ENCODE measurements at regions not wholly inside any gene's neighbourhood (a gene's known extent, or its start where the extent isn't known, plus 50 kb on each side); places are given as distances from the start of the nearest gene placed in this dataset.

GRCh38 chr6:50993941-50994720 is 175.5 kb downstream of the TFAP2B start:
- CTCF ChIA-PET, result interaction anchor here (0.7 kb wide), 1 partner anchor 397 kb away, joined by 4 read pairs; no protein-coding TSS in a partner anchor
- TF ChIP-seq CTCF (IDR thresholded peaks at IDR 0.05; ENCODE audit: insufficient read depth, low read depth, low read length), result no peak
- POLR2A ChIA-PET, result no interaction called here
- DNase-seq (ENCODE audit: low read depth), result no peak
- no peak overlapping the region for H3K4me3 ChIP-seq (ENCODE audit: low read depth, low read length)
- no peaks in the 10 kb centered on the region for H3K36me3 ChIP-seq (ENCODE audit: control insufficient read depth, insufficient read depth, low read length)
- no peaks in the 10 kb centered on the region for H3K27me3 ChIP-seq (ENCODE audit: control insufficient read depth, insufficient read depth, low read length)

GRCh38 chr6:50995036-50995435 is 176.4 kb downstream of the TFAP2B start:
- no peaks in the 10 kb centered on the region for H3K36me3 ChIP-seq (ENCODE audit: control insufficient read depth, insufficient read depth, low read length)
- no peak overlapping the region for H3K4me3 ChIP-seq (ENCODE audit: low read depth, low read length)
- no peaks in the 10 kb centered on the region for H3K27me3 ChIP-seq (ENCODE audit: control insufficient read depth, insufficient read depth, low read length)
- ChIA-PET CTCF (no interaction called here), POLR2A (no interaction called here)
- no peak for DNase-seq (ENCODE audit: low read depth)
- TF ChIP-seq CTCF (IDR thresholded peaks at IDR 0.05; ENCODE audit: insufficient read depth, low read depth, low read length), result no peak

GRCh38 chr6:50998905-50999304 is 180.2 kb downstream of the TFAP2B start:
- H3K27me3 ChIP-seq (ENCODE audit: control insufficient read depth, insufficient read depth, low read length), result no peaks in the 10 kb centered on the region
- TF ChIP-seq CTCF (IDR thresholded peaks at IDR 0.05; ENCODE audit: insufficient read depth, low read depth, low read length), result no peak
- H3K36me3 ChIP-seq (ENCODE audit: control insufficient read depth, insufficient read depth, low read length), result no peaks in the 10 kb centered on the region
- DNase-seq (ENCODE audit: low read depth), result no peak
- H3K4me3 ChIP-seq (ENCODE audit: low read depth, low read length), result no peak overlapping the region
- CTCF ChIA-PET, result no interaction called here
- POLR2A ChIA-PET, result no interaction called here

- Histone ChIP-seq H3K36me3 (ENCODE audit: control insufficient read depth, insufficient read depth, low read length) (no peaks in the 10 kb centered on the region), H3K27me3 (ENCODE audit: control insufficient read depth, insufficient read depth, low read length) (no peaks in the 10 kb centered on the region), H3K4me3 (ENCODE audit: low read depth, low read length) (no peak overlapping the region)
- DNase-seq (ENCODE audit: low read depth), result no peak
- ChIA-PET POLR2A (no interaction called here), CTCF (no interaction called here)
- TF ChIP-seq CTCF (IDR thresholded peaks at IDR 0.05; ENCODE audit: insufficient read depth, low read depth, low read length), result no peak
These were observed 182.7 kb downstream of the TFAP2B start for GRCh38 chr6:51001399-51001798.

GRCh38 chr6:51004380-51004779 is 185.7 kb downstream of the TFAP2B start:
- TF ChIP-seq CTCF (IDR thresholded peaks at IDR 0.05; ENCODE audit: insufficient read depth, low read depth, low read length), result no peak
- CTCF ChIA-PET, result no interaction called here
- POLR2A ChIA-PET, result no interaction called here
- no peaks in the 10 kb centered on the region for H3K27me3 ChIP-seq (ENCODE audit: control insufficient read depth, insufficient read depth, low read length)
- DNase-seq (ENCODE audit: low read depth), result no peak
- no peak overlapping the region for H3K4me3 ChIP-seq (ENCODE audit: low read depth, low read length)
- no peaks in the 10 kb centered on the region for H3K36me3 ChIP-seq (ENCODE audit: control insufficient read depth, insufficient read depth, low read length)

Data from BJ (cell line).